HG02588 (cell line): ENCODE measurements at regions not wholly inside any gene's neighbourhood (a gene's known extent, or its start where the extent isn't known, plus 50 kb on each side); places are given as distances from the start of the nearest gene placed in this dataset.
"Not testable (repeated sequence)": the region's sequence is repeated elsewhere in the genome, so short reads cannot be mapped to it uniquely, and the experiment has no call there.

Experiments used
- ATAC-seq: cut with Tn5 transposase; IDR thresholded peaks from one replicate; pipeline ENCODE4 v1.9.1; 2021; ENCODE audit warnings: mild to moderate bottlenecking, moderate library complexity; ENCODE audit not compliant: unreplicated experiment

GRCh38 chr17:20840987-20841865 lies 201.6 kb downstream of the USP22 start:
- not testable (repeated sequence) for ATAC-seq

- not testable (repeated sequence) for ATAC-seq
Observed at GRCh38 chr17:20842012-20842411, 200.8 kb downstream of the USP22 start.

DNA sequence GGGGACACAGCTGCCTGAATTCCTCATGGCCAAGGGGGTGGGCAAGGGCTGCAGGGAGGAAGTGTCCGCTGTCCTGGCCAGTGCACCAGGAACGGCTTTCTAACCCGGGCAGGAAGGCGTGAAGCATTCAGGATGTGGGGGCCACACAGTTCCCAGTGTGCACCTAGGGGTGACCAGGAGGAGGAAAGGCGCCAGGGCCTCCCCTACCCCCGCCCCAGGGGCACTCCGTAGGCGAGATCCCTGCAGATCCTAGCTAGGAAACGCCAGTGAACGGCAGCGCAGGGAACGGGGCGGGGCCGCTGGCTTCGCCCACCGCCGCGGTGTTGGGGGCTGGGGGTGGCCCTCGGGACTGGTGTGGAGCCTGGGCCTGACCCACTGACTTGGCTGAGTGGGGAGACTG lies 199.6 kb downstream of the USP22 start:
- not testable (repeated sequence) for ATAC-seq

DNA sequence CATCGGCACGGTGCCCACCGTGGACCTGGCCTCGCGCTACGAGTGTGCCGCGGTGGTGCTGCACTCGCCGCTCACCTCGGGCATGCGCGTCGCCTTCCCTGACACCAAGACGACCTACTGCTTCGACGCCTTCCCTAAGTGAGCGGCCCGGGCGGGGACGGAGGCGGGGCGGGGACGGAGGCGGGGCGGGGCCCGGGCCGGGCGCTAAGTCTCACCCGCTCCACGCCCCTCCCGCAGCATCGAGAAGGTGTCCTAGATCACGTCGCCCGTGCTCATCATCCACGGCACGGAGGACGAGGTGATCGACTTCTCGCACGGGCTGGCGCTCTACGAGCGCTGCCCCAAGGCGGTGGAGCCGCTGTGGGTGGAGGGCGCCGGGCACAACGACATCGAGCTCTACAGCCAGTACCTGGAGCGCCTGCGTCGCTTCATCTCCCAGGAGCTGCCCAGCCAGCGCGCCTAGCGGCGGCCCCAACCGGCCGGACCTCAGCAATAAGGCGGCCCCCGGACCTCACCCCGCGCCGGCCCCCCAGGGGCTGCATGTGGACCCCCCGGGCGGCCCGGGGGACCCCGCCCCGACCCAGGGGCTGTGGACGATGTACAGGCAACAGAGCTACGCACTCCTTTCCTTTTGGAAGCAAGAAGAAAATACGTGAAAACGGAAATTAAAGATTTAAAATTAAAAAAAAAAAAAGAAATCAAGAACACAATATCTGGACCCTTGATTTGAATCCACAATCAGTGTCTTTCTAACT lies 198.8 kb downstream of the USP22 start:
- ATAC-seq: not testable (repeated sequence)

- not testable (repeated sequence) for ATAC-seq
Observed at GRCh38 chr17:20848869-20849443, 193.9 kb downstream of the USP22 start.

DNA sequence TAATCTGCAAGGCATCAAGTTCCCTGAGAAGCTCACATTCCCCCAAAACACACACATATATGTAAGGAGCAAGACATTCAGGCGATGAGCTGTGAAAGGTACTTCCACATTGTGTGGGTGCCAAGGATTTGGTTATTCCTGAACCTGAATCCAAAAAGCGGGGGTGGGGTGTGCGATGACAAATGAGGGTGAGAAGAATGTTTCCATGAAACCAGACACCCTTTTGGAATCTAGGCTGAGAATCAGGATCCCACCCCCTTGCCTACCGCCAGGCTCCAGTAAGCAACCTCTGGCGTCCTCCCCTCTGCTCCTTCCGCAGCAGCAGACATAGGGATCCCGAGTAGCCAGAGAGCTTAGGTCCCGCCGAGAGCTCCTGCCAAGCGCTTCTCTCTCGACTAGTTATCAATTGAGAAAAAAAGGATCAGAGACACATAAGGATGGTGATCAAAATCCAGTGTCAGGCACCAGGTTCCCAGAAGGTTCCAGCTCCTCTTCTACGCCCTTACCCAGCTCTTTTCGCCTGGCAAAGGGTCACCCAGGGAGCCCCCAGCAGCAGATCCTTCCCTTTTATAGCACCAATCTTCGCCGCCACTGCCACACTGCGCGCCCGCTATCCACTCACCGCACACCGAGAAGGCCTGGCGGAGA lies 191.1 kb downstream of the USP22 start:
- ATAC-seq: not testable (repeated sequence)

- no peak for ATAC-seq
Observed at GRCh38 chr17:20852239-20852989, 190.4 kb downstream of the USP22 start.

- ATAC-seq: no peak
Observed at GRCh38 chr17:20852990-20853370, 189.8 kb downstream of the USP22 start.

GRCh38 chr17:20855910-20856470 lies 186.8 kb downstream of the USP22 start:
- not testable (repeated sequence) for ATAC-seq

DNA sequence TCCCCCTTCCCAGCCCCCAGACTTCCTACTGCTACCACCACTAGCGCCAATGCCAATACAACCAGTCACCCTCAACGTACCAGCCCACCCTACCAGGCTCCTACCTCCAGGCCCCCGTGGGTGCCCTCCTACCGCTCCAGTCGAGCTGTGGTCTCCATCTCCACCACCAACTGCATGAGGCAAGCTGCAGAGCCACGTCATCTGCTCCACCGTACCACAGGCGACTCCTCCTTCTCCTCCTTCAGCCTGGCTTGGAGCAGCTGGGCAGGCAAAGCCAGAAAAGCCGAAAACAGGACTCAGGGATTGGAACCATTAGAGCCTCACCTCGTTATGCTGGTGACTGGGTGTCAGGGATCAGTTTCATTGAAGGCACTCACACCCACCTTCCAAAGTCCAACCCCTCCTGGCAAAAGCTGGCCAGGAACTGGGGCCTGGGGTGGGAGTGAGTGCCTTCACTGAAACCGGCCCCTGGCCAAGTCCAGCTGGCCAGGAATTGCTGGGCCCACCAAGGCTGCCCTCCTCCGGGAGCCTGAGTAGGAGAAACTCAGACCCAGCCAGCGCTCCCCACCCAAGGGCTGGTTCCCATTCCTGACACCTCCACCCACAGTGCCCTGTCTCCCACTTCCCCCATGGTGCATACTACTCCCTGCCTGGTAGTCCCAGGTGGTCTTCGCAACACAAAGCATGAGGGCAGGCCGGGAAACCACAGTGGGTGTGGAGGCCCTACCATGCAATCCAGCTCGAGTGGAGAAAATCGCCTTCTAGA lies 176.2 kb downstream of the USP22 start:
- not testable (repeated sequence) for ATAC-seq

GRCh38 chr17:20867436-20867937 lies 175.3 kb downstream of the USP22 start:
- ATAC-seq: not testable (repeated sequence)

DNA sequence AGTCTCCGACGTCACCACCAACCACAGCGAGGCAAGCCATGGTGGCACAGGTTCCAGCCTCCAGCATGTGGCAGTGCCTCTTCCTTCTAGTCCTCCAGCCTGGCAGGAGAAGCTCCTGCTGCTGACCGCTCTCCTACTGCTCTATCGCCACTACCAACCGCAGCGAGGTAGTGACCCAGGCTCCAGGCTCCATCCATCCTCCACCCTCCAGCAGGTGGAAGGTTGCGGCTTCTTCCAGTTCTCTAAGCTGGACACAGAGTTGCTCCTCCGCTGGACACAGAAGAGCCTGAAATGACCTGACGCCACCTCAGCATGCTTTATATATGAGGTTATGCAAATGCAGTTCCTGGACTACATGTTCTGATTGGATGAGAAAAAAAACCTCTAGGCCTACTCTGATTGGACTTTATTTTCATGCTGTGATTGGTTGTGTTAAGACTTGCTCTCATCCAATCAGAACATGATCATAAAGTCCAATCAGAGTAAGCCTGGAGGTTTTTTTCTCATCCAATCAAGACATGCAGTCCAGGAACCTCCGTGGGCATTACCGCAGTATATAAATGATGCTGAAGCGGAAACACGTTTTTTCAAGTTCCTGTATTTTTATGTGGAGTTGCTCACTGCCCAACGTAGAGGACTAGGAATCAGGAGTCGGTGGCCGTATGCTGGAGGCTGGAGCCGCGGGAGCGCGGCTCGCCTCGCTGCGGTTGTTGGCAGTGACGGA lies 174.7 kb downstream of the USP22 start:
- ATAC-seq: not testable (repeated sequence)

- ATAC-seq: not testable (repeated sequence)
Observed at GRCh38 chr17:20868662-20869007, 174.2 kb downstream of the USP22 start.

- not testable (repeated sequence) for ATAC-seq
Observed at GRCh38 chr17:20873173-20873572, 169.6 kb downstream of the USP22 start.

DNA sequence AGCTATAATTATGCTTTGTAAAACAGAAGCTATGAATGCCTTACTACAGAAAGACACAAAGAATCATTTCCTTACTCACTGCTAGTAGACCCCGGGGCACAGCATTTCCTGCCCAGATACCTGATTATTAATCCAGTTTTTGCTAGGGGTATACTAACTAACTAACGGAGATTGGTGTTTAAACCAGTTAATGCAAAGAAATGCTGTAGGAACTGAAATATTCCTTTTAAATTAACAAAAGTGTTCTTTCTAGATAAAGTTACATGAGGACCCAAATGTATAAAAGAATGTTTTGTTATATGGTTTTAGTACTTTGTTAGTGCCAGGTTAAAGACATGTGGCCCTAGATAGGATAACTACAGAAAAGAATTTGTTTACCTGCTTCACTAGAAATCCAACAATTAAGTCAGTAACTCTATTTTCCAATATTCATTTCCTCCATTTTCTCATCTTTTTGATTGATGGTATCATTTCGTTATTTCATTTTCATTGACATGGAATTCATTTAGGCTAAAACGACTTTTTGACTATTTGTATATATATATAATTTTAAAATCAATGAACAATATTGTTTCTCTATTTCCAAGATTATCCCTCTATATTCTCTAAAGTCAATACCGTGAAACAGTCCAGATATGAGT lies 169.0 kb downstream of the USP22 start:
- not testable (repeated sequence) for ATAC-seq

DNA sequence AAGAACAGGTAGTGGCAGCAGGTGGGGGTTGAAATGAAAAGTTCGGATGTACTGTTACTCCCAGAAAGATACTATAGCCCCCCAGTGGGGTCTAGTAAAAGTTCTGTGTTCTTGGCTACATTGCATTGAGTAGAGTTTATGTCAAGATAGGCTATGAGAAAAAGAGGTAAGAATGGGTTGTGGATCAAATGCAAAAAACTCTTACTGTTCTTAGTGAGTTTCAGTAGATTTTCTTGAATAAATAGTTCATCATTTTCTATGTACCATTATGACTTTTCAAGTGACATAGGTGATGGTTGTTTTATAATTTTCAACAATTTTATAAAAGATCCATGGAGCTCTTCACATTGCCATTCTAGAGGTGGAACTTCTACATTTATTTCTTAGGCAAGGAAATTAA lies 165.4 kb downstream of the USP22 start:
- ATAC-seq: not testable (repeated sequence)

DNA sequence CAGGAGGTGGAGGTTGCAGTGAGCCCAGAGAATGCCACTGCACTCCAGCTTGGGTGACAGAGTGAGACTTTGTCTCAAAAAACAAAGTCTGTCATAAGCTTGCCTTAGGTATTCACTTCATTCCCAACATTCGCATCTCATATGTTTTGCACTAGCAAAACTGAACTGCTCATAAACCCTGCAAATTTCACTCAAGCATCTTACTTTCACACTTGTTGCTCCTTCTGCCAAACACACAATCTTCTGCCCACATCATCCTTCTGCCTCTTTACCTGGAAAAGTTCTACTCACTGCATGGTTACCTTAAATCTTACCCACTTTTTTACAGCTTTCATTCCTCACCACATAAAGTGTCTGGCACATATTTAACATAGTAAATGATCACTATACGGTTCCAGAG lies 152.5 kb downstream of the USP22 start:
- no peak for ATAC-seq

GRCh38 chr17:20895426-20895825 lies 147.4 kb downstream of the USP22 start:
- not testable (repeated sequence) for ATAC-seq
